Stimulated activated CD8-positive, alpha-beta memory T cell treated with anti-CD3 and anti-CD28 coated beads, Interleukin-15, amount 100 ng/mL, for 24 hours (primary cell): ENCODE measurements at regions not wholly inside any gene's neighbourhood (a gene's known extent, or its start where the extent isn't known, plus 50 kb on each side); places are given as distances from the start of the nearest gene placed in this dataset.
"Not testable (repeated sequence)": the region's sequence is repeated elsewhere in the genome, so short reads cannot be mapped to it uniquely, and the experiment has no call there.

Experiments used
- DNase-seq: peaks from one replicate; pipeline ENCODE4 v3.0.0-alpha.2; 2020; ENCODE audit warnings: low read depth

- DNase-seq, result no peak
These were observed 444.4 kb upstream of the HNRNPA3 start for GRCh38 chr2:176768185-176768584.

- no peak for DNase-seq
These were observed 443.6 kb upstream of the HNRNPA3 start for GRCh38 chr2:176769021-176769420.

GRCh38 chr2:176769499-176770370, 442.9 kb upstream of the HNRNPA3 start:
- no peak for DNase-seq

GRCh38 chr2:176772816-176773215, 439.8 kb upstream of the HNRNPA3 start:
- no peak for DNase-seq

- DNase-seq, result no peak
These were observed 437.7 kb upstream of the HNRNPA3 start for GRCh38 chr2:176774766-176775451.

- no peak for DNase-seq
These were observed 435.3 kb upstream of the HNRNPA3 start for GRCh38 chr2:176777262-176777661.

- no peak for DNase-seq
These were observed 432.7 kb upstream of the HNRNPA3 start for GRCh38 chr2:176779917-176780316.

- no peak for DNase-seq
These were observed 432.2 kb upstream of the HNRNPA3 start for GRCh38 chr2:176780348-176780747.

GRCh38 chr2:176781570-176782217, 430.9 kb upstream of the HNRNPA3 start:
- DNase-seq, result no peak

- no peak for DNase-seq
These were observed 427.9 kb upstream of the HNRNPA3 start for GRCh38 chr2:176784633-176785200.

GRCh38 chr2:176789751-176790150, 422.8 kb upstream of the HNRNPA3 start:
- DNase-seq, result no peak

GRCh38 chr2:176790468-176790867, 422.1 kb upstream of the HNRNPA3 start:
- no peak for DNase-seq

- DNase-seq, result no peak
These were observed 418.8 kb upstream of the HNRNPA3 start for GRCh38 chr2:176793792-176794191.

- DNase-seq, result no peak
These were observed 418.2 kb upstream of the HNRNPA3 start for GRCh38 chr2:176794392-176794791.

- DNase-seq, result no peak
These were observed 416.8 kb upstream of the HNRNPA3 start for GRCh38 chr2:176795823-176796222.

- DNase-seq, result not testable (repeated sequence)
These were observed 415.9 kb upstream of the HNRNPA3 start for GRCh38 chr2:176796677-176797076.

- DNase-seq, result no peak
These were observed 408.2 kb upstream of the HNRNPA3 start for GRCh38 chr2:176804392-176804791.

- no peak for DNase-seq
These were observed 407.2 kb upstream of the HNRNPA3 start for GRCh38 chr2:176805345-176805744.

GRCh38 chr2:176812246-176812775, 400.3 kb upstream of the HNRNPA3 start:
- no peak for DNase-seq

- no peak for DNase-seq
These were observed 399.4 kb upstream of the HNRNPA3 start for GRCh38 chr2:176813156-176813555.

GRCh38 chr2:176813621-176814049, 399.0 kb upstream of the HNRNPA3 start:
- DNase-seq, result no peak

GRCh38 chr2:176814274-176814673, 398.3 kb upstream of the HNRNPA3 start:
- DNase-seq, result no peak
